GM21825 (cell line): ENCODE measurements at regions not wholly inside any gene's neighbourhood (a gene's known extent, or its start where the extent isn't known, plus 50 kb on each side); places are given as distances from the start of the nearest gene placed in this dataset.

Experiments
- ATAC-seq: cut with Tn5 transposase; IDR thresholded peaks from one replicate; pipeline ENCODE4 v1.9.1; 2021; ENCODE audit warnings: mild to moderate bottlenecking, moderate library complexity; ENCODE audit not compliant: unreplicated experiment

- ATAC-seq: no peak
Observed at GRCh38 chr4:123455360-123455759, 58.8 kb downstream of the SPRY1 start.

- ATAC-seq: no peak
Observed at GRCh38 chr4:123462007-123462406, 65.4 kb downstream of the SPRY1 start.

- ATAC-seq: no peak
Observed at GRCh38 chr4:123463869-123464268, 67.3 kb downstream of the SPRY1 start.

- ATAC-seq: no peak
Observed at GRCh38 chr4:123465416-123465815, 68.8 kb downstream of the SPRY1 start.

- no peak for ATAC-seq
Observed at GRCh38 chr4:123466080-123466785, 69.6 kb downstream of the SPRY1 start.

GRCh38 chr4:123468479-123469031 lies 72.0 kb downstream of the SPRY1 start:
- ATAC-seq: no peak

GRCh38 chr4:123469245-123469644 lies 72.7 kb downstream of the SPRY1 start:
- no peak for ATAC-seq

GRCh38 chr4:123469696-123470095 lies 73.1 kb downstream of the SPRY1 start:
- ATAC-seq: no peak

GRCh38 chr4:123470640-123471039 lies 74.0 kb downstream of the SPRY1 start:
- no peak for ATAC-seq

GRCh38 chr4:123471655-123472369 lies 75.2 kb downstream of the SPRY1 start:
- ATAC-seq: no peak

GRCh38 chr4:123474817-123475216 lies 78.2 kb downstream of the SPRY1 start:
- no peak for ATAC-seq

GRCh38 chr4:123476089-123476488 lies 79.5 kb downstream of the SPRY1 start:
- ATAC-seq: no peak

GRCh38 chr4:123477711-123478209 lies 81.2 kb downstream of the SPRY1 start:
- ATAC-seq: no peak

- ATAC-seq: no peak
Observed at GRCh38 chr4:123478859-123479345, 82.3 kb downstream of the SPRY1 start.

- no peak for ATAC-seq
Observed at GRCh38 chr4:123479944-123480343, 83.3 kb downstream of the SPRY1 start.

GRCh38 chr4:123480706-123481418 lies 84.3 kb downstream of the SPRY1 start:
- no peak for ATAC-seq

- ATAC-seq: no peak
Observed at GRCh38 chr4:123481717-123482116, 85.1 kb downstream of the SPRY1 start.

GRCh38 chr4:123484291-123484926 lies 87.8 kb downstream of the SPRY1 start:
- no peak for ATAC-seq

GRCh38 chr4:123485601-123486000 lies 89.0 kb downstream of the SPRY1 start:
- ATAC-seq: no peak

- ATAC-seq: peak; percentile 85
Observed at GRCh38 chr4:123488916-123489315, 92.3 kb downstream of the SPRY1 start.

GRCh38 chr4:123495530-123495929 lies 98.9 kb downstream of the SPRY1 start:
- ATAC-seq: no peak
